ENCODE measurements at regions not wholly inside any gene's neighbourhood (a gene's known extent, or its start where the extent isn't known, plus 50 kb on each side); places are given as distances from the start of the nearest gene placed in this dataset.

DNA sequence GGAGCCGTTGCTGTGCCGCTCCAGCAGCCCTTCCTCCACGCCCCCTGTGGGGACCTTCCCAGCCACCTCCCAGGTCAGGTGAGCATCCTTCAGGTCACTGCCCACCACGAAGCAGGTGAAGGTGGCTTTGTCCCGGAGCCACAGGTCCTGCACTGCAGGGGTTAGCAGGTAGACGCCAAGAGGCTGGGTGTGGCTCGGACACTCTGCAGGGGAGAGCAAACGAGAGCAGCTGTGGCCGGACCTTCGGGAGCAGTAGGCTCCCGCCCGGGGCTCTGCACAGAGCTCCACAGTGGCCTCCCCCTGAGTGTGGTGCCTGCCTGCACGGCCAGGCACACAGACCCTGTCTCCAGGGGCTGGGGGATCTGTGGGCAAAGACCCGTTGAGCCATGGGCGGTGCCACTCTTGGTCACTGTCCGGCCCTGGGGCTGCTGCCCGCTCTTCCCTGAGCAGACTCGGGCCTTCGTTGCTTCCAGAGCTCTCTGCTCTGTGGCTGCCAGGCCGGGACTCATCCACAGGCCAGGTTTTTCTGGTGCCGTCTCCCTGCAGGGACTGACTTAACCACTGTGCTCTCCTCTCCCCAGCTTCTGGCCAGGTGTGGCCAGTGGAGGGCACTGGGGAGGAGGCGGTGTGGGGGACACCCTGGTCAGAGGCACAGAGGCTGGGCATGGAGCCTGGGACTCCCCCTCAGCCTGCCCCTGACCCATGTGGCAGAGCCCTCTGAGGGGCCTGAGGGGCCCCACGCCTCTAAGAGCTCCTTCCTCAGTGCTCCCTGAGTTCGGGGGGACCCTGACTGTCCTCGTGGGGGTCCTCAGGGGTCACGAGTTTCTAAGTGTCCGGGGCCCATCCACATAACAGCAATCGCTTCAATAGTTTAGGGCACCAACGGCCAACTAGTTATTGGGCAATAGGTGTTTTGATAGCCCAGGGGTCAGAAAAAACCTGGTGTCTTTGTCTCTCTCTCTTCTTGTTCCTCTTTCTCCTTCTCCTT is 314.9 kb downstream of the TMEM121 start:
- Mint-ChIP-seq H3K9me3 (peaks cover 81% of the 10 kb centered on the region), H3K36me3 (ENCODE audit: low read depth) (peaks cover 29% of the 10 kb centered on the region), H3K27me3 (ENCODE audit: insufficient read depth, low read depth, poor library complexity) (peaks cover 20% of the 10 kb centered on the region), H3K4me3 (no peak overlapping the region), H3K4me1 (no peaks in the 10 kb centered on the region), H3K27ac (no peak overlapping the region)
- H3K4me3 ChIP-seq = no peak overlapping the region
- H3K36me3 ChIP-seq (ENCODE audit: insufficient read depth) = no peaks in the 10 kb centered on the region
- no peaks in the 10 kb centered on the region for H3K4me1 ChIP-seq (ENCODE audit: insufficient read depth)
- H3K79me2 ChIP-seq (replicated peaks; ENCODE audit: insufficient read depth) = no peaks in the 10 kb centered on the region
- H2AFZ ChIP-seq = no peak overlapping the region
- DNase-seq (ENCODE audit: low spot score) (no peak), ATAC-seq (no peak)
- TF ChIP-seq JUNB (IDR thresholded peaks at IDR 0.05; ENCODE audit: unreplicated experiment) (no peak), STAT1 (IDR thresholded peaks at IDR 0.05; ENCODE audit: unreplicated experiment) (no peak), NANOG (IDR thresholded peaks at IDR 0.05; ENCODE audit: borderline replicate concordance) (no peak), ZNF331 (CRISPR knock-in tag; IDR thresholded peaks at IDR 0.05; ENCODE audit: low read depth) (no peak), ZNF114 (CRISPR knock-in tag; IDR thresholded peaks at IDR 0.05) (no peak), EZH2 (IDR thresholded peaks at IDR 0.05; ENCODE audit: low read depth, unreplicated experiment) (no peak), CREB1 (CRISPR knock-in tag; IDR thresholded peaks at IDR 0.05; ENCODE audit: low read depth) (no peak), EZH2phosphoT487 (IDR thresholded peaks at IDR 0.05; ENCODE audit: unreplicated experiment) (no peak), POLR2AphosphoS5 (IDR thresholded peaks at IDR 0.05; ENCODE audit: low read depth) (no peak)
- TF ChIP-seq, protein P1, sequence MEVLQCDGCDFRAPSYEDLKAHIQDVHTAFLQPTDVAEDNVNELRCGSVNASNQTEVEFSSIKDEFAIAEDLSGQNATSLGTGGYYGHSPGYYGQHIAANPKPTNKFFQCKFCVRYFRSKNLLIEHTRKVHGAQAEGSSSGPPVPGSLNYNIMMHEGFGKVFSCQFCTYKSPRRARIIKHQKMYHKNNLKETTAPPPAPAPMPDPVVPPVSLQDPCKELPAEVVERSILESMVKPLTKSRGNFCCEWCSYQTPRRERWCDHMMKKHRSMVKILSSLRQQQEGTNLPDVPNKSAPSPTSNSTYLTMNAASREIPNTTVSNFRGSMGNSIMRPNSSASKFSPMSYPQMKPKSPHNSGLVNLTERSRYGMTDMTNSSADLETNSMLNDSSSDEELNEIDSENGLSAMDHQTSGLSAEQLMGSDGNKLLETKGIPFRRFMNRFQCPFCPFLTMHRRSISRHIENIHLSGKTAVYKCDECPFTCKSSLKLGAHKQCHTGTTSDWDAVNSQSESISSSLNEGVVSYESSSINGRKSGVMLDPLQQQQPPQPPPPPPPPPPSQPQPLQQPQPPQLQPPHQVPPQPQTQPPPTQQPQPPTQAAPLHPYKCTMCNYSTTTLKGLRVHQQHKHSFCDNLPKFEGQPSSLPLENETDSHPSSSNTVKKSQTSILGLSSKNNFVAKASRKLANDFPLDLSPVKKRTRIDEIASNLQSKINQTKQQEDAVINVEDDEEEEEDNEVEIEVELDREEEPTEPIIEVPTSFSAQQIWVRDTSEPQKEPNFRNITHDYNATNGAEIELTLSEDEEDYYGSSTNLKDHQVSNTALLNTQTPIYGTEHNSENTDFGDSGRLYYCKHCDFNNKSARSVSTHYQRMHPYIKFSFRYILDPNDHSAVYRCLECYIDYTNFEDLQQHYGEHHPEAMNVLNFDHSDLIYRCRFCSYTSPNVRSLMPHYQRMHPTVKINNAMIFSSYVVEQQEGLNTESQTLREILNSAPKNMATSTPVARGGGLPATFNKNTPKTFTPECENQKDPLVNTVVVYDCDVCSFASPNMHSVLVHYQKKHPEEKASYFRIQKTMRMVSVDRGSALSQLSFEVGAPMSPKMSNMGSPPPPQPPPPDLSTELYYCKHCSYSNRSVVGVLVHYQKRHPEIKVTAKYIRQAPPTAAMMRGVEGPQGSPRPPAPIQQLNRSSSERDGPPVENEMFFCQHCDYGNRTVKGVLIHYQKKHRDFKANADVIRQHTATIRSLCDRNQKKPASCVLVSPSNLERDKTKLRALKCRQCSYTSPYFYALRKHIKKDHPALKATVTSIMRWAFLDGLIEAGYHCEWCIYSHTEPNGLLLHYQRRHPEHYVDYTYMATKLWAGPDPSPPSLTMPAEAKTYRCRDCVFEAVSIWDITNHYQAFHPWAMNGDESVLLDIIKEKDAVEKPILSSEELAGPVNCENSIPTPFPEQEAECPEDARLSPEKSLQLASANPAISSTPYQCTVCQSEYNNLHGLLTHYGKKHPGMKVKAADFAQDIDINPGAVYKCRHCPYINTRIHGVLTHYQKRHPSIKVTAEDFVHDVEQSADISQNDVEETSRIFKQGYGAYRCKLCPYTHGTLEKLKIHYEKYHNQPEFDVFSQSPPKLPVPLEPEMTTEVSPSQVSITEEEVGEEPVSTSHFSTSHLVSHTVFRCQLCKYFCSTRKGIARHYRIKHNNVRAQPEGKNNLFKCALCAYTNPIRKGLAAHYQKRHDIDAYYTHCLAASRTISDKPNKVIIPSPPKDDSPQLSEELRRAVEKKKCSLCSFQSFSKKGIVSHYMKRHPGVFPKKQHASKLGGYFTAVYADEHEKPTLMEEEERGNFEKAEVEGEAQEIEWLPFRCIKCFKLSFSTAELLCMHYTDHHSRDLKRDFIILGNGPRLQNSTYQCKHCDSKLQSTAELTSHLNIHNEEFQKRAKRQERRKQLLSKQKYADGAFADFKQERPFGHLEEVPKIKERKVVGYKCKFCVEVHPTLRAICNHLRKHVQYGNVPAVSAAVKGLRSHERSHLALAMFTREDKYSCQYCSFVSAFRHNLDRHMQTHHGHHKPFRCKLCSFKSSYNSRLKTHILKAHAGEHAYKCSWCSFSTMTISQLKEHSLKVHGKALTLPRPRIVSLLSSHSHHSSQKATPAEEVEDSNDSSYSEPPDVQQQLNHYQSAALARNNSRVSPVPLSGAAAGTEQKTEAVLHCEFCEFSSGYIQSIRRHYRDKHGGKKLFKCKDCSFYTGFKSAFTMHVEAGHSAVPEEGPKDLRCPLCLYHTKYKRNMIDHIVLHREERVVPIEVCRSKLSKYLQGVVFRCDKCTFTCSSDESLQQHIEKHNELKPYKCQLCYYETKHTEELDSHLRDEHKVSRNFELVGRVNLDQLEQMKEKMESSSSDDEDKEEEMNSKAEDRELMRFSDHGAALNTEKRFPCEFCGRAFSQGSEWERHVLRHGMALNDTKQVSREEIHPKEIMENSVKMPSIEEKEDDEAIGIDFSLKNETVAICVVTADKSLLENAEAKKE (CRISPR knock-in tag; IDR thresholded peaks at IDR 0.05) = no peak
- TF ChIP-seq, protein P2, sequence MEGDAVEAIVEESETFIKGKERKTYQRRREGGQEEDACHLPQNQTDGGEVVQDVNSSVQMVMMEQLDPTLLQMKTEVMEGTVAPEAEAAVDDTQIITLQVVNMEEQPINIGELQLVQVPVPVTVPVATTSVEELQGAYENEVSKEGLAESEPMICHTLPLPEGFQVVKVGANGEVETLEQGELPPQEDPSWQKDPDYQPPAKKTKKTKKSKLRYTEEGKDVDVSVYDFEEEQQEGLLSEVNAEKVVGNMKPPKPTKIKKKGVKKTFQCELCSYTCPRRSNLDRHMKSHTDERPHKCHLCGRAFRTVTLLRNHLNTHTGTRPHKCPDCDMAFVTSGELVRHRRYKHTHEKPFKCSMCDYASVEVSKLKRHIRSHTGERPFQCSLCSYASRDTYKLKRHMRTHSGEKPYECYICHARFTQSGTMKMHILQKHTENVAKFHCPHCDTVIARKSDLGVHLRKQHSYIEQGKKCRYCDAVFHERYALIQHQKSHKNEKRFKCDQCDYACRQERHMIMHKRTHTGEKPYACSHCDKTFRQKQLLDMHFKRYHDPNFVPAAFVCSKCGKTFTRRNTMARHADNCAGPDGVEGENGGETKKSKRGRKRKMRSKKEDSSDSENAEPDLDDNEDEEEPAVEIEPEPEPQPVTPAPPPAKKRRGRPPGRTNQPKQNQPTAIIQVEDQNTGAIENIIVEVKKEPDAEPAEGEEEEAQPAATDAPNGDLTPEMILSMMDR (conservative IDR thresholded peaks at IDR 0.05; ENCODE audit: low read depth in 2 of 2) = no peak
- TF ChIP-seq, protein P3, sequence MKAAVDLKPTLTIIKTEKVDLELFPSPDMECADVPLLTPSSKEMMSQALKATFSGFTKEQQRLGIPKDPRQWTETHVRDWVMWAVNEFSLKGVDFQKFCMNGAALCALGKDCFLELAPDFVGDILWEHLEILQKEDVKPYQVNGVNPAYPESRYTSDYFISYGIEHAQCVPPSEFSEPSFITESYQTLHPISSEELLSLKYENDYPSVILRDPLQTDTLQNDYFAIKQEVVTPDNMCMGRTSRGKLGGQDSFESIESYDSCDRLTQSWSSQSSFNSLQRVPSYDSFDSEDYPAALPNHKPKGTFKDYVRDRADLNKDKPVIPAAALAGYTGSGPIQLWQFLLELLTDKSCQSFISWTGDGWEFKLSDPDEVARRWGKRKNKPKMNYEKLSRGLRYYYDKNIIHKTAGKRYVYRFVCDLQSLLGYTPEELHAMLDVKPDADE (IDR thresholded peaks at IDR 0.05) = no peak
- TF ChIP-seq, protein P4, sequence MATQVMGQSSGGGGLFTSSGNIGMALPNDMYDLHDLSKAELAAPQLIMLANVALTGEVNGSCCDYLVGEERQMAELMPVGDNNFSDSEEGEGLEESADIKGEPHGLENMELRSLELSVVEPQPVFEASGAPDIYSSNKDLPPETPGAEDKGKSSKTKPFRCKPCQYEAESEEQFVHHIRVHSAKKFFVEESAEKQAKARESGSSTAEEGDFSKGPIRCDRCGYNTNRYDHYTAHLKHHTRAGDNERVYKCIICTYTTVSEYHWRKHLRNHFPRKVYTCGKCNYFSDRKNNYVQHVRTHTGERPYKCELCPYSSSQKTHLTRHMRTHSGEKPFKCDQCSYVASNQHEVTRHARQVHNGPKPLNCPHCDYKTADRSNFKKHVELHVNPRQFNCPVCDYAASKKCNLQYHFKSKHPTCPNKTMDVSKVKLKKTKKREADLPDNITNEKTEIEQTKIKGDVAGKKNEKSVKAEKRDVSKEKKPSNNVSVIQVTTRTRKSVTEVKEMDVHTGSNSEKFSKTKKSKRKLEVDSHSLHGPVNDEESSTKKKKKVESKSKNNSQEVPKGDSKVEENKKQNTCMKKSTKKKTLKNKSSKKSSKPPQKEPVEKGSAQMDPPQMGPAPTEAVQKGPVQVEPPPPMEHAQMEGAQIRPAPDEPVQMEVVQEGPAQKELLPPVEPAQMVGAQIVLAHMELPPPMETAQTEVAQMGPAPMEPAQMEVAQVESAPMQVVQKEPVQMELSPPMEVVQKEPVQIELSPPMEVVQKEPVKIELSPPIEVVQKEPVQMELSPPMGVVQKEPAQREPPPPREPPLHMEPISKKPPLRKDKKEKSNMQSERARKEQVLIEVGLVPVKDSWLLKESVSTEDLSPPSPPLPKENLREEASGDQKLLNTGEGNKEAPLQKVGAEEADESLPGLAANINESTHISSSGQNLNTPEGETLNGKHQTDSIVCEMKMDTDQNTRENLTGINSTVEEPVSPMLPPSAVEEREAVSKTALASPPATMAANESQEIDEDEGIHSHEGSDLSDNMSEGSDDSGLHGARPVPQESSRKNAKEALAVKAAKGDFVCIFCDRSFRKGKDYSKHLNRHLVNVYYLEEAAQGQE (IDR thresholded peaks at IDR 0.05; ENCODE audit: unreplicated experiment) = no peak
- H3K9me2 ChIP-seq (ENCODE audit: insufficient read depth) = no peaks in the 10 kb centered on the region
- H4K20me1 ChIP-seq (replicated peaks; ENCODE audit: insufficient read depth) = no peaks in the 10 kb centered on the region
- no peaks in the 10 kb centered on the region for H3K27me3 ChIP-seq (ENCODE audit: insufficient read depth)
- H3K4me2 ChIP-seq = no peak overlapping the region
- H3K27ac ChIP-seq (ENCODE audit: low read depth) = no peak overlapping the region
- no peaks in the 10 kb centered on the region for H3F3A ChIP-seq (replicated peaks; ENCODE audit: low read depth)
